Duodenal mucosa (tissue), 2 donors: ENCODE measurements at regions not wholly inside any gene's neighbourhood (a gene's known extent, or its start where the extent isn't known, plus 50 kb on each side); places are given as distances from the start of the nearest gene placed in this dataset.

Source experiments
- H3K27ac ChIP-seq: one replicate; pipeline ENCODE4 v1.7.0; 2013; ENCODE audit warnings: low read depth, low read length
- H3K27me3 ChIP-seq, 2 donors: one replicate each; pipeline ENCODE4 v1.7.0; 2013; ENCODE audit warnings: low read length in 2 of 2, control low read depth in 1 of 2; ENCODE audit not compliant: insufficient read depth in 2 of 2, control insufficient read depth in 1 of 2
- H3K36me3 ChIP-seq, 2 donors: one replicate each; pipeline ENCODE4 v1.7.0; 2013; ENCODE audit warnings: low read length in 2 of 2, control low read depth in 1 of 2; ENCODE audit not compliant: insufficient read depth in 2 of 2, control insufficient read depth in 1 of 2
- H3K4me1 ChIP-seq, 2 donors: one replicate each; pipeline ENCODE4 v1.7.0; 2013; ENCODE audit warnings: low read length in 2 of 2, control low read depth in 1 of 2; ENCODE audit not compliant: insufficient read depth in 2 of 2, control insufficient read depth in 1 of 2
- H3K4me3 ChIP-seq, 2 donors: one replicate each; pipeline ENCODE4 v1.7.0; 2013; ENCODE audit warnings: low read length in 2 of 2, low read depth in 1 of 2
- H3K9ac ChIP-seq, 2 donors: one replicate each; pipeline ENCODE4 v1.7.0; 2013; ENCODE audit warnings: low read length in 2 of 2, low read depth in 1 of 2
- H3K9me3 ChIP-seq, 2 donors: one replicate each; pipeline ENCODE4 v1.7.0; 2013; ENCODE audit warnings: low read length in 2 of 2, control low read depth in 1 of 2; ENCODE audit not compliant: control insufficient read depth in 1 of 2

DNA sequence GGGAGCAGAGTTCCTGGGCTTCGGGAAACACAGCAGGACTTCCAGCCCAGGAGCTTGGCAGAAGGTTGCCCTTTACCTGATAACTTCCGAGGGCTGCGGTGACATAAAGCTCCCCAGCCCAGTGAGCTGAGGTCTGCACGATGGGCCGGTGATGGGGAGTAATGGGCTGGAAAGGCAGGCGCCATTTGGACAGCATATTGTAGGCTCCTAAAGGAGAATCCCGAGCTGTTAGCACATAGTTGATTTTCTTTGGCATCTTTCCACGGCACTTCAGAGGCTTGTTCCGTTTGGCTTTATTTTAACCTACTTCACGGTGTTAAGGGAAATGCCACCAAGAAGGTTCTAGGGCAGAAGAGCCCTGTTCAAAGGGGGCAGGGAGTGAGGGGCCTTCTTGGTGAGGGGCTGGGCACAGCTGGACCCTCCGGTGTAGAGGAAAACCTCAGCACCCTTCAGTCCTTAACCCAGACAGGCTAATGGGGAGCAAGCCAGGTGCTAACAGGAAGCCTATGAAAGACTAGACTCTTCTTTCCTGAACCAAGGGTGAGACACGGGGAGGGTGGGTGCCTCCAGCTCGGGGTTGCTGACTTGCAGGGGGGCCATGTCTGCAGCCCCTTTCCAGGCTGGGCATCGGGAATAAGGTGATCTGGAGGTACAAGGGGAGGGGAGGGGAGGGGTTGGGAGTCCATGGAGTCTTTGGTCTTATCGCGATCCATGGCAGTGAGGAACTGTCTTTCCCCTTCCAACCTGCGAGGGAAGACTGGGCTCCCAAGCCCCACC lies 347.7 kb downstream of the GLRX3 start:
- Histone ChIP-seq H3K27ac (no peak overlapping the region), H3K4me3 (no peak overlapping the region), H3K4me1 (no peaks in the 10 kb centered on the region), H3K9me3 (no peaks in the 10 kb centered on the region), H3K36me3 (no peaks in the 10 kb centered on the region), H3K9ac (no peak overlapping the region), H3K27me3 (no peaks in the 10 kb centered on the region)

DNA sequence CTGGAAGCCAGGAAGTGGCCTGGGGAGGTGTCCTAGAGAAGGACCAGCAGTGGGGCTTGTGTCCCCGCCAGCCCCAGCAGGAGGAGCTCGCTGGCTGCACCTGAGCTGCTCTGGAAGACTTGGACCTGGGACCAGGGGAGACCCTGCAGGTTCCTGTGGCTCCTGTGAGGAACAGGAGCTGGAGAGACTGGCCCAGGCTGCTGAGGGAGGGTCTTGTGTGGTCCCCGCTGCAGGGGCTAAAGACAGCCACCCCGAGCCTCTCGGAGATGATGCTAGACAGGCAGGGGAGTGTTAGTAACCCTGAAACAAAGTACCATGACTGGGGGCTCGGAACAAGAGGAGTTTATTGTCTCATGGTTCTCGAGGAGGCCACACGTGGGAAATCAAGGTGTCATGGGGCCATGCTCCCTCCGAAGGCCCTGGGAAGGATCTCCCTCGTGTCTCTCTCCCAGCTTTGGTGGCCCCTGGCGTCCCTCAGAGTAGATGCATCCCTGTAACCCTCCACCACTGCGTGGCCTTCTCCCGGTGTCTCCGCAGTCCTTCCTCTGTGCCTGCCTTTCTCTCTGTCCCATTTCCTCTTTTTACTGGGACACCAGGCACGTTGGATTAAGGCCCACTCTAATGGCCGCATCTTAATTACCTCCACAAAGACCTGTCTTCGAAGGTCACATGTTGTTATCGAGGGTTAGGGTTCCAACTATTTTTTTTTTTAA lies 348.4 kb downstream of the GLRX3 start:
- Histone ChIP-seq H3K9ac (no peak overlapping the region), H3K27me3 (no peaks in the 10 kb centered on the region), H3K4me1 (no peaks in the 10 kb centered on the region), H3K4me3 (no peak overlapping the region), H3K36me3 (no peaks in the 10 kb centered on the region), H3K9me3 (no peaks in the 10 kb centered on the region), H3K27ac (no peak overlapping the region)

DNA sequence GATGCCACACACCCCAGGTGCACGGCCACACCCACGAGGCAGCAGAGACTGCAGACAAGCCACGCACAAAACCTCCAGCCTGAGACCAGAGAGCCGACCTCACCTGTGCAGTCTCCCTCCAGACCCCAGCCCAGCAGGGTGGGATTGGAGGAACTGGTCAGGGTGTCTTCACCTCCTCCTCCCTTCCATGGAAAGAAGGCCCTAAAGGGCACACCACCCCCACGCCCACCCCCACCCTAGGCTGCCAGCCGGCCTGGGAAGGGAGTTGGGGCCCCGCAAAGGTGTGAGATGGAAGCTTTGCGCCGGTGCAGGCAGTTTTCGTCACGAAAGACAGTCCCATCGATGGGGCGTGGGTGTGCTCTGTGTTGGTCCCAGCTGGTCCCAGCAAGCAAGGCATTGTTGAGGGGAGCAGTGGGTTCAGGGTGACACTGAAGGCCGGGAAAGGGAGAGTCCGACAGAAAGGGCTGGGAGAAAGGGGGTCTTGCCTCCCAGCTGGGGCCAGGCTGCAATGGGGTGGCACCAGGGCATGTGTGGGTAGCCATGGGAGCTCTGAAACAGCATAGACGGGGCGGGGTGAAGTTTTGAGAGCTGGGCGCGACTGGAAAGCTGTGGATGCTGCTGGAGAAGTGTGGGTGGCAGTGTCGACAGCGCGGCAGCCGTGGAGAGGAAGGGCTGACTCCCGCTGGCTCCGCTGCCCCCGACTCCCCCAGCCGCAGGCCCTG lies 349.2 kb downstream of the GLRX3 start:
- Histone ChIP-seq H3K4me1 (no peaks in the 10 kb centered on the region), H3K4me3 (no peak overlapping the region), H3K36me3 (no peaks in the 10 kb centered on the region), H3K27me3 (no peaks in the 10 kb centered on the region), H3K9ac (no peak overlapping the region), H3K9me3 (no peaks in the 10 kb centered on the region), H3K27ac (no peak overlapping the region)

DNA sequence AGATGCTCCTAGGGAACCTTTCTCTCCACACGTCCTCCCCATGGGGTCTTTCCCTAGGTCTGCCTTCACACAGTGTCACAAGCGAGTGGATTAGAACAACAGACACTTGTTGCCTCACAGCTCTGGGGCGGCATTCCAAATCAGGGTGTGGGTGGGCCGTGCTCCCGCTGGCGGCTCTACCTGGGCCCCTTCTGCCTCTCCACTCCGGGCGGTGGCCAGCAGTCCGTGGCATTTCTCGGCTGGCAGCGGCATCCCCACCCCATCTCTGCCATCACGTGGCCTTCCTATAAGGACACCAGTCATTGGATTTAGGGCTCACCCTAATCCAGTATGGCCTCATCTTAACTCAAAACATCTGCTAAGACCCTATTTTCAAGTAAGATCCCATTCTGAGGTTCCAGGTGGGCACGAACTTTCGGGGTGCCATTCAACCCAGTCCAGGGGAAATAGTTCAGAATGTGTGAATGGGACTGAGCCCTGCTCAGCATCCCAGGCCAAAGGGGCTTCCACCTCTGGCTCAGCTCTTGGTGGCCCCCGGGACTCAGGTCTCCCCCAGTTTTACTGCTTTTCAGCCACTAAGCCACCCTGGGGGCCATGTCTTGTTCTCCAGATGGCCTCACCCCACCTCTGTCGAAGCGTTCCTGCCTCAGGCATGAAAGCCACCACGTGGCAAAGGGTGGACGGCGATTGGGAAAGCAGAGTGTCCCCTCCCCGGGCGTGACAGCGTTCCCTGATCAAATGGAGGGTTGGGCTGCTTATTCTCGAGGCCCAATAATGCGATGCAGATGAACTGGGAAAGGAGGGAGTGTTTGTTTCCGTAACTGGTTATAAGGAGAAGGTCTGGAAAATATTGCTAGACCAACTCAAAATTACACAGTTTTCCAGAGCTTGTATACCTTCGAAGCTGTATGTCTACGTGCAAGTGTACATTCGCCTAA lies 350.0 kb downstream of the GLRX3 start:
- Histone ChIP-seq H3K9ac (no peak overlapping the region), H3K27ac (no peak overlapping the region), H3K27me3 (no peaks in the 10 kb centered on the region), H3K4me1 (no peaks in the 10 kb centered on the region), H3K36me3 (no peaks in the 10 kb centered on the region), H3K4me3 (no peak overlapping the region), H3K9me3 (no peaks in the 10 kb centered on the region)

DNA sequence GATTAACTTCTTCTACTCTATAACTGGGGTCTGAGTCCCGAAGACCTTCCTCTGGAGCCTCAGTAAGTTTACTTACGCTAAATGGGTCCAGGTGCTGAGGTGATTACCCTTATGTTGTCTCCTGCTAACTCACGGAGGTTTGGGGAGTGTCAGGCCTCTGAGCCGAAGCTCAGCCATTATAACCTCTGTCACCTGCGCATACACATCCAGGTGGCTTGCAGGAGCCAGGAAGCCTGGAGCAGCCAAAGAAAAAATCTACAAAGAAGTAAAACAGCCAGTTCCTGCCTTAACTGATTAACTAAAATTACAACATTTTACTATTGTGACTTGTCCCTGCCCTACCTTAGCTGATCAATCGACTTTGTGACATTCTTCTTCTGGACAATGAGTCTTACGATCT lies 350.7 kb downstream of the GLRX3 start:
- Histone ChIP-seq H3K4me3 (no peak overlapping the region), H3K4me1 (no peaks in the 10 kb centered on the region), H3K27ac (no peak overlapping the region), H3K9ac (no peak overlapping the region), H3K27me3 (no peaks in the 10 kb centered on the region), H3K9me3 (no peaks in the 10 kb centered on the region), H3K36me3 (no peaks in the 10 kb centered on the region)

DNA sequence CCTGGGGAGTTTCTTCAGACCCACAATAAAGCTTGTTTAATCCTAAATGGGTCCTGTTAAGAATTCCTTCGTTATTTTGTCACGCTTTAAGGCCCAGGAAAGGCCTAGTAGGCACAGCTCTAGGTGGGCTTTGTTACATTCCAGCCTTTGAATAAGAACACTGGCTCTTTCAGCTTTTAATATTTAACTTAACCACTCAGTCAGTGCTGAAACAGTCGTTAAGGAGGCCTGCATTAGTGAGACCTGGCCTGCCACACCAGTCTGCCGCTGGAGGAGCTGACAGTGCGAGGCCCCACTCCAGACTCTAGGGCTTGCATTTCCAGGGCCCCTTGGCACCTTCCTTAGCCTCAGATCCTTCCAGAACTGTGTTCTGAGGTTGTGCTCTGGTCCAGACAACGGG lies 351.4 kb downstream of the GLRX3 start:
- no peak overlapping the region for H3K9ac ChIP-seq
- no peaks in the 10 kb centered on the region for H3K9me3 ChIP-seq
- H3K27me3 ChIP-seq = no peaks in the 10 kb centered on the region
- no peaks in the 10 kb centered on the region for H3K4me1 ChIP-seq
- H3K4me3 ChIP-seq = no peak overlapping the region
- H3K36me3 ChIP-seq = no peaks in the 10 kb centered on the region
- no peak overlapping the region for H3K27ac ChIP-seq

DNA sequence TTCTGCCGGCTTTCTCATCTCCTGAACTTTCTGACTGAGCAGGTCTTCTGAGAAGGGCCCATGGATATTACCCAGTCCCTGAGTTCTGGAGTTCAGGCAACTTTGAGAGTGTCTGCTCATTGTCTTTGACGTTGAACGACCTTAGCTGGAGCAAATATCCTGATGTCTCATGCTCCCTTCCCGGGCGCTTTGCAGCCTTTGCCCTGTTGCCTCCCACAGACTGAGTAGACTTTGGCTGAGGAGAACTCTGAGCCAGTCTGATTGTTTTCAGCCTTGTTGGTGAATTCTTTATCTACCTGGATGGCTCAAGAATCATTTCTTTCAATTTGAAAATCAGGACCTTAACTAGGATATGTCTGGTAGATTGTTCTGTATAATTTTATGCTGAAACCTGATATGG lies 353.7 kb downstream of the GLRX3 start:
- no peak overlapping the region for H3K4me3 ChIP-seq

DNA sequence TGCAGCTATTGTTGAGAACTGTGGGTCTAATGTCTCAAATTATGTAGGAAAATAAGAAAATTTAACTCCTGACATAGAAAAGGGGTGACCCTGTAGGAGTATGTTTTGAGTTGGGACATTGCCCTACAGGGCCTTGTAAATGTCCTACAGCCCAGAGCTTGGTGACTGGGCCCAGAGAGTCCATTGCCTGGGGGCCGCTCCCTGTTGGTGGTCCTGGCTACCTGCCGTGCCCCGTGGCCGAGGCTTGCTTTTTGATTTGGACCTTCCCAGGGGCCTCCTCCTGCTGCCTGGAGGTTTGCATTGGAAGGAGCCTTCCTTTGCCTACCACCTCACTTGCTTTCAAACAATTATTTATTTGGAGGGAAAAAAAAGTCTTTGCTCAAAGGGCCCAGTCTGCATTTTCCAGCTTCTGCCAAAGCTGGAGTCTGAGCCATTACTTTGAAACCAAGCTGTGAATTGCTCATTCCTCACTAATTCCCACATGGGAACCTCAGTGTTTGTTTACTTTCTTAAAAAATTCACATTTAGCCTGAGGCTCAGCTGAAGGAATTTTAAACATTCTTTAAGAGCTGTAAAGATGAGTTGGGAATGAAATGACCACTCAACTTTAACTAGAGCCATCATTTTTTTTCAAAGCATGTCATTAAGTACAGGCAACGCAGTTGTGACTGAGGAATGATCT lies 355.0 kb downstream of the GLRX3 start:
- Histone ChIP-seq H3K27me3 (no peaks in the 10 kb centered on the region), H3K4me3 (no peak overlapping the region), H3K9ac (no peak overlapping the region), H3K4me1 (no peaks in the 10 kb centered on the region), H3K27ac (no peak overlapping the region), H3K9me3 (no peaks in the 10 kb centered on the region), H3K36me3 (no peaks in the 10 kb centered on the region)

More for the DNA sequence above, 353.7 kb downstream of the GLRX3 start:
- H3K27me3 ChIP-seq = no peaks in the 10 kb centered on the region
- no peak overlapping the region for H3K27ac ChIP-seq
- H3K4me1 ChIP-seq = no peaks in the 10 kb centered on the region
- no peaks in the 10 kb centered on the region for H3K9me3 ChIP-seq
- H3K36me3 ChIP-seq = no peaks in the 10 kb centered on the region
- H3K9ac ChIP-seq = no peak overlapping the region

DNA sequence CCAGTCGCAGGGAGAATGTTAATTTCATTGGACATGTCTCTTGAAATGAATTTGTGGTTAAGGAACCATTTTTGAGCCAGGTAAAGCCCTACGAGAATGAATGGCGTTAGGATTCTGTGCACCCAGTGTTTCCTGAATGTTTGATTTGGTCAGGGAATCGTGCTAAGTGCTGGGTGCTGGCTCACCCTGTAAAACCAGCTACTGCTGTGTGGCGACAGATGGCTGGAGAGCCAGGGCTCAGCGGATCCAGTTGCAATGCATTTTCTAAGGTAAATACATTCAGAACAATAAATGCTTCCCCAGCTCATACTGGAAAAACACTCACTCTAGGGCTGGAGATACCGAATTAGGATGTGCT lies 355.5 kb downstream of the GLRX3 start:
- no peak overlapping the region for H3K9ac ChIP-seq
- no peaks in the 10 kb centered on the region for H3K36me3 ChIP-seq
- no peaks in the 10 kb centered on the region for H3K9me3 ChIP-seq
- no peaks in the 10 kb centered on the region for H3K27me3 ChIP-seq
- no peak overlapping the region for H3K4me3 ChIP-seq
- H3K27ac ChIP-seq = no peak overlapping the region
- H3K4me1 ChIP-seq = no peaks in the 10 kb centered on the region
